ENCODE measurements at regions not wholly inside any gene's neighbourhood (a gene's known extent, or its start where the extent isn't known, plus 50 kb on each side); places are given as distances from the start of the nearest gene placed in this dataset.

DNA sequence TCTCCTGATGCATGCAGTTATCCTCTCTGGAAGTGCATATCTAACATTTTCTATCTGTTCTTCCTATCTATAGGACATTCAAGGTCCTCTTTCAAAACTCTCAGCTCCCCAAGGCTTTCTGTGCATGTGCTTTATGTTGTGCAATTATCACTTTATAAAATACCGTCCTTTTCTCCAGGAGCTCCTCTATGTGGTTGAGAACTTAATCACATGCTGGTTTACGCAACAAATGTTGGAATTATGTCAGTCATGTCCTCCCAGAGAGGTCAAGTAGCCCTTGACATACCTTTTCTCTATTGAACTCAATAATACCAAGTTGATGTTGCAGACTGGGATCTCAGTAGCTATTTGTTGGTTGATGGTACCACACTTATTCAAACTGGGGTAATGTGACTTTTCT is 388.4 kb downstream of the BTBD3 start:
- H3K9ac ChIP-seq, result no peak overlapping the region
- TF ChIP-seq, protein P1, sequence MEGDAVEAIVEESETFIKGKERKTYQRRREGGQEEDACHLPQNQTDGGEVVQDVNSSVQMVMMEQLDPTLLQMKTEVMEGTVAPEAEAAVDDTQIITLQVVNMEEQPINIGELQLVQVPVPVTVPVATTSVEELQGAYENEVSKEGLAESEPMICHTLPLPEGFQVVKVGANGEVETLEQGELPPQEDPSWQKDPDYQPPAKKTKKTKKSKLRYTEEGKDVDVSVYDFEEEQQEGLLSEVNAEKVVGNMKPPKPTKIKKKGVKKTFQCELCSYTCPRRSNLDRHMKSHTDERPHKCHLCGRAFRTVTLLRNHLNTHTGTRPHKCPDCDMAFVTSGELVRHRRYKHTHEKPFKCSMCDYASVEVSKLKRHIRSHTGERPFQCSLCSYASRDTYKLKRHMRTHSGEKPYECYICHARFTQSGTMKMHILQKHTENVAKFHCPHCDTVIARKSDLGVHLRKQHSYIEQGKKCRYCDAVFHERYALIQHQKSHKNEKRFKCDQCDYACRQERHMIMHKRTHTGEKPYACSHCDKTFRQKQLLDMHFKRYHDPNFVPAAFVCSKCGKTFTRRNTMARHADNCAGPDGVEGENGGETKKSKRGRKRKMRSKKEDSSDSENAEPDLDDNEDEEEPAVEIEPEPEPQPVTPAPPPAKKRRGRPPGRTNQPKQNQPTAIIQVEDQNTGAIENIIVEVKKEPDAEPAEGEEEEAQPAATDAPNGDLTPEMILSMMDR (IDR thresholded peaks at IDR 0.05), result no peak
- no peaks in the 10 kb centered on the region for H3K4me1 ChIP-seq
- no peak overlapping the region for H3K4me3 ChIP-seq (ENCODE audit: low read depth, low read length)
- no peaks in the 10 kb centered on the region for H3K27me3 ChIP-seq (ENCODE audit: control insufficient read depth, insufficient read depth, low read length)
- no peak overlapping the region for H3K27ac ChIP-seq
- H3K79me2 ChIP-seq, result no peaks in the 10 kb centered on the region
- no peaks in the 10 kb centered on the region for H3K36me3 ChIP-seq (ENCODE audit: control insufficient read depth, insufficient read depth, low read length)
- no peak overlapping the region for H3K4me2 ChIP-seq (ENCODE audit: low read length)
- H2AFZ ChIP-seq, result no peak overlapping the region
- no peaks in the 10 kb centered on the region for H3K9me3 ChIP-seq (ENCODE audit: control insufficient read depth, low read length)

DNA sequence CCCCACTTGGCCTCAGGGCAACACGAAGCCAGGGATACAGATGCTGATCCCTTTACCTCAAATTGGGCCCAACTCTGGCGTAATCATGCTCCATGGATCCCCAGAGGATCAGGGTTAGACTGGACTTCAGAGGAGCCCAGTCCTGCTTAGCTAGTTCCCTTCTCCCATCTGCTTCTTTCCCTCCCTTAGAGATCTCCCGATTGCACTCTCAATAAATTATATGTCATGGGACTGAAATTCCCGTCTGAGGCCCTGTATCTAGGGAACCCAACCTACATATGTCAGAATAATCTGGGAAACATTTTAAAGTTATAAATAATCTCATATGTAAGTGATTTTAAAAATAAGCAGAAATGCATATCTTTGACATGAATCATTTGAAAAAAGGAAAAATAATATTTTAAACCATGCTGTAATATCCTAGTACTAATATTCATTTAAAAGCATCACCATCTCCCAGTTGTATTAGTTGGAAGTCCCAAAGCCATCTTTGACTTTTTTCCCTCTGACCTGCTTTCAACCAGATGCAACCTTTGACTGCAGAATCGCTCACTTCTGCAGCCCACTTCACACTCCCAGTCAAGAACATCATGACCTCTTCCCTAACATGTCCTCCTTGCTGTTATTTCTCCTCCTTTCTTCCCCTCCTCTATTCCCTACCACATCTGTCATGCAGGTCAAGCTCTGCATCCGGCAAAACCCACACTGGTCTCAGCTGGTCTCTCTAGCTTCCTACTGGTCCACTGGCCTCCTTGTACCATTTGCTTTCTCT is 393.6 kb downstream of the BTBD3 start:
- Histone ChIP-seq H3K4me3 (ENCODE audit: low read depth, low read length) (no peak overlapping the region), H3K9ac (no peak overlapping the region), H3K27ac (no peak overlapping the region), H3K79me2 (no peaks in the 10 kb centered on the region), H3K27me3 (ENCODE audit: control insufficient read depth, insufficient read depth, low read length) (no peaks in the 10 kb centered on the region), H2AFZ (no peak overlapping the region), H3K4me1 (no peaks in the 10 kb centered on the region), H3K9me3 (ENCODE audit: control insufficient read depth, low read length) (no peaks in the 10 kb centered on the region), H3K36me3 (ENCODE audit: control insufficient read depth, insufficient read depth, low read length) (no peaks in the 10 kb centered on the region), H3K4me2 (ENCODE audit: low read length) (no peak overlapping the region)
- TF ChIP-seq, protein P1 (IDR thresholded peaks at IDR 0.05), result no peak

DNA sequence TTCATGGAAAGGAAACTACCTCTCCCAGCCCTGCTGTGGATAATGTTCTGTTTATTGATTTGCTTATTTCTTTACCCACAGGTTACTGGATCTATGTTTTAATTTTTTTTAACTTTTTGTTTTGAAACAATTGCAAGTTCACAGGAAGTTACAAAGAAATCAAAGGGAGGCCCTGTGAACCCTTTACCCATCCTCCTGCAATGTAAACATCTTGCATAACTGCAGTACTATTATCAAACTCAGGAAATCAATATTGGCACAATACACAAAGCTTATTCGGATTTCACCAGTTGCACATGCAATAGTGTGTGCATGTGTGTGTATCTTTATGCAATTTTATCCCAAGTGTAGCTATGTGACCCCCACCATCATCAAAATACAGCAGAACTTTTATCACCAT is 398.0 kb downstream of the BTBD3 start:
- H3K79me2 ChIP-seq, result no peaks in the 10 kb centered on the region
- H3K27me3 ChIP-seq (ENCODE audit: control insufficient read depth, insufficient read depth, low read length), result no peaks in the 10 kb centered on the region
- no peaks in the 10 kb centered on the region for H3K36me3 ChIP-seq (ENCODE audit: control insufficient read depth, insufficient read depth, low read length)
- no peaks in the 10 kb centered on the region for H3K4me1 ChIP-seq
- no peak overlapping the region for H3K4me2 ChIP-seq (ENCODE audit: low read length)
- no peak overlapping the region for H3K4me3 ChIP-seq (ENCODE audit: low read depth, low read length)
- no peak overlapping the region for H3K27ac ChIP-seq
- no peak overlapping the region for H3K9ac ChIP-seq
- TF ChIP-seq, protein P1 (IDR thresholded peaks at IDR 0.05), result no peak
- no peak overlapping the region for H2AFZ ChIP-seq
- no peaks in the 10 kb centered on the region for H3K9me3 ChIP-seq (ENCODE audit: control insufficient read depth, low read length)

DNA sequence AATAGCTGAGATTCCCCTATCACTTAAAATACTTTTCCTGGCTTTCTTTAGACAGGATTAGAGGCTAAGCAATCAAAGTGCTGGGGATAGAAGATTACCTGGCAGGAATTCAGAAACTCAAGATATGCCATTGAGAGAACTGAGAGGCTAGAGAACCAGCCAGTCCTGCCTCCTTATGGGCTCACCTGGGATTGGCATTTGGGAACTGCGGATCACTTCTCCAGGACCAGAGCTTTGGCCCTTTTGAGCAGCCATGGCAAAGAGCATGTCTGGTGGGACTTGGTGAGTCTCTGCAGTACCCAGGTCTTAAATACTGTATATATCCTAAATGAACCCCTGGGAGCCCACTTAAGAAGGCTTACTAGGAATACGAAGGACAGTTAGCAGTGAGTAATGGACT is 399.1 kb downstream of the BTBD3 start:
- H2AFZ ChIP-seq, result no peak overlapping the region
- no peaks in the 10 kb centered on the region for H3K27me3 ChIP-seq (ENCODE audit: control insufficient read depth, insufficient read depth, low read length)
- H3K9ac ChIP-seq, result no peak overlapping the region
- no peaks in the 10 kb centered on the region for H3K9me3 ChIP-seq (ENCODE audit: control insufficient read depth, low read length)
- TF ChIP-seq, protein P1 (IDR thresholded peaks at IDR 0.05), result no peak
- H3K79me2 ChIP-seq, result no peaks in the 10 kb centered on the region
- H3K36me3 ChIP-seq (ENCODE audit: control insufficient read depth, insufficient read depth, low read length), result no peaks in the 10 kb centered on the region
- no peak overlapping the region for H3K4me2 ChIP-seq (ENCODE audit: low read length)
- no peak overlapping the region for H3K4me3 ChIP-seq (ENCODE audit: low read depth, low read length)
- H3K27ac ChIP-seq, result no peak overlapping the region
- no peaks in the 10 kb centered on the region for H3K4me1 ChIP-seq

DNA sequence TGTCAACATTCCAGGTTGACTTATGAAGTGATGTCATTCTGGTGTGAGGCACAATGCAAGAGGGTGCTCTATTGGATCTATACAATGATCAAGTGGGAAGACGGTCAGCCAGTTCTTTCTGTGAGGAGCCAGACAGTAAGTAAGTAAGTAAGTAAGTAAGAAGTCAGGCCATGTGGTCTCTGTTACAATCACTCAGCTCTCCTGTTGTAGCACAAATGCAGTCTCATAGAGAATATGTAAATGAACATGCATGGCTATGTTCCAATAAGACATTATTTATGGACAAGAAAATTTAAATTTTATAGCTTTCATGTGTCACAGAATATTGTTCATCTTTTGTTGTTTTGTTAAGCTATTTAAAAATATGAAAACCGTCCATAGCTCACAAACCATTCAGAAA is 399.7 kb downstream of the BTBD3 start:
- no peaks in the 10 kb centered on the region for H3K9me3 ChIP-seq (ENCODE audit: control insufficient read depth, low read length)
- H3K4me1 ChIP-seq, result no peaks in the 10 kb centered on the region
- H3K4me2 ChIP-seq (ENCODE audit: low read length), result no peak overlapping the region
- H3K9ac ChIP-seq, result no peak overlapping the region
- H3K36me3 ChIP-seq (ENCODE audit: control insufficient read depth, insufficient read depth, low read length), result no peaks in the 10 kb centered on the region
- H3K27ac ChIP-seq, result no peak overlapping the region
- no peak overlapping the region for H3K4me3 ChIP-seq (ENCODE audit: low read depth, low read length)
- TF ChIP-seq, protein P1 (IDR thresholded peaks at IDR 0.05), result no peak
- H3K79me2 ChIP-seq, result no peaks in the 10 kb centered on the region
- H3K27me3 ChIP-seq (ENCODE audit: control insufficient read depth, insufficient read depth, low read length), result no peaks in the 10 kb centered on the region
- no peak overlapping the region for H2AFZ ChIP-seq
